ENCODE measurements at regions not wholly inside any gene's neighbourhood (a gene's known extent, or its start where the extent isn't known, plus 50 kb on each side); places are given as distances from the start of the nearest gene placed in this dataset.

DNA sequence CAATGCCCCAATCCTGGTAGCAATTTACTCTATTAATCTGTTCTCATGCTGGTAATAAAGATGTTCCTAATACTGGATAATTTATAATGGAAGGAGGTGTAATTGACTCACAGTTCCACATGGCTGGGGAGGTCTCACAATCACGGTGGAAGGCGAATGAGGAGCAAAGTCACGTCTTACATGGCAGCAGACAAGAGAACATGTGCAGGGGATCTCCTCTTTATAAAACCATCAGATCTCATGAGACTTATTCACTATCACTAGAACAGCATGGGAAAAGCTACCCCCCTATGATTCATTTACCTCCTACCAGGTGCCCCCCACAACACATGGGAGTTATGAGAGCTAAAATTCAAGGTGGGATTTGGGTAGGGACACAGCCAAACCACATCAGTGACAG lies 872.2 kb downstream of the ANKRD7 start:
- TF ChIP-seq SMC3 (conservative IDR thresholded peaks at IDR 0.05; ENCODE audit: poor library complexity) (no peak), CTCF (IDR thresholded peaks at IDR 0.05; ENCODE audit: poor library complexity, severe bottlenecking) (no peak)

All from neural cell (in vitro differentiated cells).